WTC11 (cell line): ENCODE measurements at regions not wholly inside any gene's neighbourhood (a gene's known extent, or its start where the extent isn't known, plus 50 kb on each side); places are given as distances from the start of the nearest gene placed in this dataset.

Source experiments
- ATF1 ChIP-seq: sonication (generic); formaldehyde crosslinking; IDR thresholded peaks from 2 replicates; pipeline ENCODE4 v1.8.1; 2023; ENCODE audit warnings: mild to moderate bottlenecking, moderate library complexity, missing genetic modification reagents
- NFYB ChIP-seq: sonication (generic); formaldehyde crosslinking; conservative IDR thresholded peaks from 2 replicates; pipeline ENCODE4 v1.8.0; 2022; ENCODE audit warnings: low read depth, missing genetic modification reagents
- TF ChIP-seq, protein P1 (sequence below): fragments of 200-600 bp; IDR thresholded peaks from 2 replicates; pipeline ENCODE4 v1.8.0; 2022; ENCODE audit warnings: antibody characterized with exemption

DNA sequence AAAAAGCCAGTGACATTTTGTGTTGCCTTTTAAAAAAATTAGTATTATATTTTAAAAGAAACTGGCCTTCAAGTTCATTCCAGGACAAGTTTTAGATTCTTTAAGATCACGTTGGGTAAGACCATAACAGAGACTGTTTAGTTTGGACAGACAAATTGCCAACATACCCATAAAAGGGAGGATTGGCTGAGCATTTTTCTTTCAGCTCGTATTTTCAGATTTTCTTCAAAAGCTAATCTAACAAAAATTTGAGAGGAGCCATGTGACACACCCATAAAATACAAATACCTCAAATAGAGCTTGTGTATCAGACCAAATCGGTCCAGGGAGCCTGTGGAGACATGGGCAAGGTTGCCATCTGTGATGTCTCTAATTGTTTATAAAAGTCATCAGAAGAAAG is 74.6 kb upstream of the C1QTNF7 start:
- TF ChIP-seq ATF1 (CRISPR knock-in tag) (no peak), NFYB (no peak)
- TF ChIP-seq, protein P1, sequence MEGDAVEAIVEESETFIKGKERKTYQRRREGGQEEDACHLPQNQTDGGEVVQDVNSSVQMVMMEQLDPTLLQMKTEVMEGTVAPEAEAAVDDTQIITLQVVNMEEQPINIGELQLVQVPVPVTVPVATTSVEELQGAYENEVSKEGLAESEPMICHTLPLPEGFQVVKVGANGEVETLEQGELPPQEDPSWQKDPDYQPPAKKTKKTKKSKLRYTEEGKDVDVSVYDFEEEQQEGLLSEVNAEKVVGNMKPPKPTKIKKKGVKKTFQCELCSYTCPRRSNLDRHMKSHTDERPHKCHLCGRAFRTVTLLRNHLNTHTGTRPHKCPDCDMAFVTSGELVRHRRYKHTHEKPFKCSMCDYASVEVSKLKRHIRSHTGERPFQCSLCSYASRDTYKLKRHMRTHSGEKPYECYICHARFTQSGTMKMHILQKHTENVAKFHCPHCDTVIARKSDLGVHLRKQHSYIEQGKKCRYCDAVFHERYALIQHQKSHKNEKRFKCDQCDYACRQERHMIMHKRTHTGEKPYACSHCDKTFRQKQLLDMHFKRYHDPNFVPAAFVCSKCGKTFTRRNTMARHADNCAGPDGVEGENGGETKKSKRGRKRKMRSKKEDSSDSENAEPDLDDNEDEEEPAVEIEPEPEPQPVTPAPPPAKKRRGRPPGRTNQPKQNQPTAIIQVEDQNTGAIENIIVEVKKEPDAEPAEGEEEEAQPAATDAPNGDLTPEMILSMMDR = no peak
